AG09309 (cell line): ENCODE measurements at regions not wholly inside any gene's neighbourhood (a gene's known extent, or its start where the extent isn't known, plus 50 kb on each side); places are given as distances from the start of the nearest gene placed in this dataset.

ENCODE experiments used
- DNase-seq: peaks from one replicate; pipeline ENCODE4 v3.0.0-alpha.2; 2010; ENCODE audit warnings: low read depth
- H3K4me3 ChIP-seq: 2 replicates; pipeline ENCODE4 v1.5.1; 2011; ENCODE audit warnings: mild to moderate bottlenecking, low read depth, low read length, moderate library complexity; ENCODE audit not compliant: control insufficient read depth
- CTCF ChIP-seq: IDR thresholded peaks from 2 replicates; pipeline ENCODE4 v1.5.1; 2011; ENCODE audit warnings: mild to moderate bottlenecking, low read depth, low read length, inconsistent platforms; ENCODE audit not compliant: insufficient read depth, control insufficient read depth; ENCODE audit errors: missing control alignments

GRCh38 chr1:239593527-239593926 lies 207.2 kb downstream of the CHRM3 start:
- TF ChIP-seq CTCF: no peak
- no peak for DNase-seq
- no peak overlapping the region for H3K4me3 ChIP-seq

GRCh38 chr1:239600588-239600987 lies 214.2 kb downstream of the CHRM3 start:
- no peak for TF ChIP-seq CTCF
- DNase-seq: no peak
- no peak overlapping the region for H3K4me3 ChIP-seq

GRCh38 chr1:239601108-239601507 lies 214.7 kb downstream of the CHRM3 start:
- no peak overlapping the region for H3K4me3 ChIP-seq
- DNase-seq: no peak
- TF ChIP-seq CTCF: no peak

DNA sequence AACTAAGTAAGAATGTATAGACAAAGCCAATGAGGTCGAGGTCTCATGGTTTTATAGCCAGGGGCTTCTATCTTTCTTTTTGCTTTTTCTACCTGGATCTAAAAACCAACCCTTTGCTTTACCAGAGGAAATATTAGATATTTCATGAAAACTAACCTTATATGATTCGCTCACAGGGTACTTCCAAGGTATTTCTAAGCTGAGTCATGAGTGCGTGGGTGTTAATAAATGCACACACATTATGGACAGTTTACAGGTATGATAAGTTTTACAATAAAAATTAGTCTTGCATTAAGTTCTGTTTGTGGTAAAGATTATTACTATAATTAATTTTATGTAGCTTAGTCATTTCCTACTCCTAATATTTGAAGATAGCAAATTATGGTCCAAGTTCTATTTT lies 217.2 kb downstream of the CHRM3 start:
- no peak for DNase-seq
- TF ChIP-seq CTCF: no peak
- H3K4me3 ChIP-seq: no peak overlapping the region

DNA sequence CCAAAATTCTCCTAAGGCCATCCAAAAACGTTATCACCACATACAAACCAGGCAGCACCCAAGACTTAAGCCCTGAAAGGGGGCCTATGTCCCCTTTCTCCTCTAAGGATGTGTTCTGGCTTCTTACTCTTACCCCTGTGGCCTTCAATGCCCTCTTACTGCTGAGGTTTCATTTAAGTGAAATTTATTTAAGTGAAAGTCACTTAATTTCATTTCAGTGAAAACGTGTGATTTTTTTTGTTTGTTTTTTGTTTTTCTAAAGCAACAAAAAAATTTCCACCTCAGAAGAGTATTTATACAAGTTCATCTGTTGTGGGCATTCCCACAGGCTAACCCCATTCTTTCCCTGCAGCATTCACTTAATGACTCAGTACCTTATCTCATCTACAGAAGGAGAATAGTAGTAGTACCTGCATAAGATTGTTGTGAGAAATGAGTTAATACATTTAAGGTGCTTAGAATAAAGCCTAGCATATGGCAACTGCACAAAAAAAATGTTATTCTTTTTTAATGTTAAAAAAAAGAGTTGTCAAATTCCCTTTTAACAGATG lies 220.6 kb downstream of the CHRM3 start:
- no peak for TF ChIP-seq CTCF
- DNase-seq: no peak
- no peak overlapping the region for H3K4me3 ChIP-seq

DNA sequence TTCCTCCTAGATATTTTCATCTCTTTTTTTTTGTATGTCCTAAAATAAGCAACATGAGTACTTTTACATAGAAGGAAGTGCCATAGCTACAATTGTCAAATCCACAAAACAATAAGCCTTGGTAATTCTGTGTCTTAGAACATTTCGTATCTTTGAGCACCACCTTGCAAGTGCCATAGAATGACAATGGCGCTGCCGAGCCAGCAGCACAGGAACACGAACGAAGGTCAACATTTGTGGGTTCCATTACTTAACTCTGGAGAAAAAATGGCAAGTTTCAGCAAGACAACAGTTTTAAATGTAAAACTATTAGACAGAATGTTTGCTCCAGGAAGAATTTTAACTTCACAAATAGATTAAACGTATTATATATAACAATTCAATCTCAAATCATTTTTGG lies 222.1 kb downstream of the CHRM3 start:
- no peak overlapping the region for H3K4me3 ChIP-seq
- TF ChIP-seq CTCF: no peak
- no peak for DNase-seq

DNA sequence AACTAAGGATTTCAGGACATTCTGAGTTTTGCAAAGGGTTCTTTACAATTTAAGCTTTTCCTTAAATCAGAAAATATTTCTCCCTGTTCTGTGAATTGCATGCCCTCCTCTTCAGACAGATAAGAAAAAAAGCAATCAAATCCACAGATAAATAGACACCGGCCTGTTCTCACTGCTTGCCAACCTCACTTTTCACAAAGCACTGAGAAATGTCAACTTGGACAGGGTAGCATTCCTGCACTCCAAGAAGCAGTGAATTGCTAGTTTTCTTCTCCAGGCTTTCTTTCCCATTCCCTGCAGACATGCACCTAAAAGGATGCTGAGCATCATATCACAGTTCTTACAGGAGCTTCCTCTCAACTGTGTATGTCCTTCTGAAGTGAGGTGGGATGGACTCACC lies 226.0 kb downstream of the CHRM3 start:
- DNase-seq: no peak
- no peak for TF ChIP-seq CTCF
- H3K4me3 ChIP-seq: no peak overlapping the region
